Gastroesophageal sphincter (tissue), 4 donors: ENCODE measurements at regions not wholly inside any gene's neighbourhood (a gene's known extent, or its start where the extent isn't known, plus 50 kb on each side); places are given as distances from the start of the nearest gene placed in this dataset.

Experiments
- ATAC-seq: fragments of 150-250 bp; one replicate; pipeline ENCODE4 v1.9.1; 2016; ENCODE audit warnings: mild to moderate bottlenecking, moderate library complexity
- H3K27ac ChIP-seq, 4 donors: fragments of 200-600 bp; sonication (generic) in 3 of 4; 1 replicate in 3 of 4; 2 replicates in 1 of 4; pipeline ENCODE4 v1.5.1; 2016 to 2019
- H3K27me3 ChIP-seq: fragments of 200-600 bp; sonication (generic); one replicate; pipeline ENCODE4 v1.5.1; 2019
- H3K36me3 ChIP-seq, 2 donors: fragments of 200-600 bp; sonication (generic); one replicate each; pipeline ENCODE4 v1.5.1; 2019; ENCODE audit warnings: control low read depth in 1 of 2
- H3K4me1 ChIP-seq, 3 donors: fragments of 200-600 bp; sonication (generic); 1 replicate in 2 of 3; 2 replicates in 1 of 3; pipeline ENCODE4 v1.5.1; 2016 to 2019; ENCODE audit warnings: control low read depth in 2 of 3
- H3K4me3 ChIP-seq, 2 donors: fragments of 200-600 bp; sonication (generic); one replicate each; pipeline ENCODE4 v1.5.1; 2019; ENCODE audit warnings: mild to moderate bottlenecking in 1 of 2, moderate library complexity in 1 of 2
- H3K9me3 ChIP-seq, 3 donors: fragments of 200-600 bp; sonication (generic); one replicate each; pipeline ENCODE4 v1.5.1; 2017 to 2019; ENCODE audit warnings: control low read depth in 2 of 3
- EP300 ChIP-seq: sonication (generic); formaldehyde crosslinking; IDR thresholded peaks from one replicate; pipeline ENCODE4 v1.6.1; 2017; ENCODE audit warnings: antibody characterized with exemption, mild to moderate bottlenecking
- POLR2A ChIP-seq, 2 donors: fragments of 450-650 bp; IDR thresholded peaks; one replicate each; pipeline ENCODE4 v1.6.1; 2017; ENCODE audit warnings: antibody characterized with exemption in 2 of 2, mild to moderate bottlenecking in 2 of 2, moderate library complexity in 1 of 2
- POLR2AphosphoS5 ChIP-seq: sonication (generic); formaldehyde crosslinking; IDR thresholded peaks from one replicate; pipeline ENCODE4 v1.6.1; 2017; ENCODE audit warnings: antibody characterized with exemption
- WGBS, 2 donors: methylation state at CpG; one replicate each; pipeline ENCODE4 v1.1.5; 2018; ENCODE audit warnings: low coverage in 1 of 2; 5-methylcytosine and 5-hydroxymethylcytosine counted together
- TF ChIP-seq, protein P1 (sequence below), 4 experiments: fragments of 200-600 bp in 2 of 4; fragments of 450-650 bp in 2 of 4; sonication (generic) in 1 of 4; IDR thresholded peaks; one replicate each; pipeline ENCODE4 v1.5.1; 2017 to 2019; ENCODE audit warnings: antibody characterized with exemption in 4 of 4, mild to moderate bottlenecking in 2 of 4, moderate library complexity in 2 of 4

- H3K27ac ChIP-seq = no peak overlapping the region
- no peaks in the 10 kb centered on the region for H3K4me1 ChIP-seq
- 44 to 94% methylated on average over 2 of the region's 2 CpGs for WGBS, 2 donors
- no peaks in the 10 kb centered on the region for H3K9me3 ChIP-seq
- no peaks in the 10 kb centered on the region for H3K27me3 ChIP-seq
- H3K4me3 ChIP-seq = no peak overlapping the region
- H3K36me3 ChIP-seq = no peaks in the 10 kb centered on the region
- ATAC-seq = no peak
- no peak for TF ChIP-seq POLR2A (IDR thresholded peaks at IDR 0.05)
- TF ChIP-seq POLR2AphosphoS5 = no peak
- TF ChIP-seq, protein P1, sequence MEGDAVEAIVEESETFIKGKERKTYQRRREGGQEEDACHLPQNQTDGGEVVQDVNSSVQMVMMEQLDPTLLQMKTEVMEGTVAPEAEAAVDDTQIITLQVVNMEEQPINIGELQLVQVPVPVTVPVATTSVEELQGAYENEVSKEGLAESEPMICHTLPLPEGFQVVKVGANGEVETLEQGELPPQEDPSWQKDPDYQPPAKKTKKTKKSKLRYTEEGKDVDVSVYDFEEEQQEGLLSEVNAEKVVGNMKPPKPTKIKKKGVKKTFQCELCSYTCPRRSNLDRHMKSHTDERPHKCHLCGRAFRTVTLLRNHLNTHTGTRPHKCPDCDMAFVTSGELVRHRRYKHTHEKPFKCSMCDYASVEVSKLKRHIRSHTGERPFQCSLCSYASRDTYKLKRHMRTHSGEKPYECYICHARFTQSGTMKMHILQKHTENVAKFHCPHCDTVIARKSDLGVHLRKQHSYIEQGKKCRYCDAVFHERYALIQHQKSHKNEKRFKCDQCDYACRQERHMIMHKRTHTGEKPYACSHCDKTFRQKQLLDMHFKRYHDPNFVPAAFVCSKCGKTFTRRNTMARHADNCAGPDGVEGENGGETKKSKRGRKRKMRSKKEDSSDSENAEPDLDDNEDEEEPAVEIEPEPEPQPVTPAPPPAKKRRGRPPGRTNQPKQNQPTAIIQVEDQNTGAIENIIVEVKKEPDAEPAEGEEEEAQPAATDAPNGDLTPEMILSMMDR (IDR thresholded peaks at IDR 0.05) = no peak
- TF ChIP-seq EP300 = no peak
Measured at GRCh38 chr3:106059953-106060517, 191.2 kb upstream of the CBLB start.

DNA sequence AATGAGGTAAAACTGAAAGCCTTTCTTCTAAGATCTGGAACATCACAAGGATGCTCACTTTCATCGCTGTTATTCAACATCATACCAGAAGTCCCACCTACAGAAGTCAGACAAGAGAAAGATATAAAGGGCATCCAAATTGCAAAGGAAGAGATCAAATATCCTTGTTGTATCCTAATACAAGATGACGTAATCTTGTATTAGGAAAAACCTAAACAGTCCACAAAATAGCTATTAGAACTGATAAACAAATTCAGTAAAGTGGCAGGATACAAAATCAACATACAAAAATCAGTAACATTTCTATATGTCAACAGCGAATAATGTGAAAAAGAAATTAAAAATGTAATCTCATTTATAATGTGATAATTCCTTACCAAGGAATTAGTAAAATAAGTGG lies 195.1 kb upstream of the CBLB start:
- H3K27me3 ChIP-seq = no peaks in the 10 kb centered on the region
- H3K9me3 ChIP-seq = no peaks in the 10 kb centered on the region
- 91 to 97% methylated on average over 3 of the region's 3 CpGs for WGBS, 2 donors
- no peak for ATAC-seq
- H3K36me3 ChIP-seq = no peaks in the 10 kb centered on the region
- TF ChIP-seq POLR2A (IDR thresholded peaks at IDR 0.05) (no peak), EP300 (no peak), POLR2AphosphoS5 (no peak)
- TF ChIP-seq, protein P1 (IDR thresholded peaks at IDR 0.05) = no peak
- no peak overlapping the region for H3K27ac ChIP-seq
- H3K4me1 ChIP-seq = peaks cover 0 to 12% (median 5%) of the 10 kb centered on the region in 3 donors
- no peak overlapping the region for H3K4me3 ChIP-seq

GRCh38 chr3:106065831-106066230 lies 197.0 kb upstream of the CBLB start:
- Histone ChIP-seq H3K27me3 (no peaks in the 10 kb centered on the region), H3K36me3 (no peaks in the 10 kb centered on the region), H3K9me3 (no peaks in the 10 kb centered on the region), H3K27ac (no peak overlapping the region), H3K4me3 (no peak overlapping the region), H3K4me1 (peaks cover 0 to 13% (median 5%) of the 10 kb centered on the region in 3 donors)
- ATAC-seq = no peak
- TF ChIP-seq POLR2AphosphoS5 (no peak), POLR2A (IDR thresholded peaks at IDR 0.05) (no peak), EP300 (no peak)
- TF ChIP-seq, protein P1 (IDR thresholded peaks at IDR 0.05) = no peak

- no peak overlapping the region for H3K4me3 ChIP-seq
- H3K27me3 ChIP-seq = no peaks in the 10 kb centered on the region
- no peaks in the 10 kb centered on the region for H3K9me3 ChIP-seq
- no peak for ATAC-seq
- peaks cover 0 to 15% (median 5%) of the 10 kb centered on the region in 3 donors for H3K4me1 ChIP-seq
- 97 to 100% methylated on average over 3 of the region's 3 CpGs for WGBS, 2 donors
- H3K27ac ChIP-seq = no peak overlapping the region
- no peak for TF ChIP-seq EP300
- no peak for TF ChIP-seq POLR2A (IDR thresholded peaks at IDR 0.05)
- TF ChIP-seq, protein P1 (IDR thresholded peaks at IDR 0.05) = no peak
- no peak for TF ChIP-seq POLR2AphosphoS5
- no peaks in the 10 kb centered on the region for H3K36me3 ChIP-seq
Measured at GRCh38 chr3:106067711-106068110, 198.9 kb upstream of the CBLB start.

GRCh38 chr3:106068381-106068780 lies 199.6 kb upstream of the CBLB start:
- H3K27me3 ChIP-seq = no peaks in the 10 kb centered on the region
- H3K4me1 ChIP-seq = peaks cover 0 to 15% (median 5%) of the 10 kb centered on the region in 3 donors
- 26 to 50% methylated on average over 1 of the region's 1 CpG for WGBS, 2 donors
- H3K9me3 ChIP-seq = no peaks in the 10 kb centered on the region
- ATAC-seq = no peak
- H3K27ac ChIP-seq = peak overlapping the region; percentile 22 to 41 (median 28)
- no peaks in the 10 kb centered on the region for H3K36me3 ChIP-seq
- TF ChIP-seq, protein P1 (IDR thresholded peaks at IDR 0.05) = no peak
- no peak for TF ChIP-seq EP300
- no peak for TF ChIP-seq POLR2A (IDR thresholded peaks at IDR 0.05)
- no peak for TF ChIP-seq POLR2AphosphoS5
- H3K4me3 ChIP-seq = no peak overlapping the region
